C4-2B (cell line): ENCODE measurements at regions not wholly inside any gene's neighbourhood (a gene's known extent, or its start where the extent isn't known, plus 50 kb on each side); places are given as distances from the start of the nearest gene placed in this dataset.
"Not testable (repeated sequence)": the region's sequence is repeated elsewhere in the genome, so short reads cannot be mapped to it uniquely, and the experiment has no call there.

Experiments
- H3K27ac ChIP-seq: fragments of 450-650 bp; 2 replicates; pipeline ENCODE4 v1.5.1; 2017
- CTCF ChIP-seq: fragments of 450-650 bp; conservative IDR thresholded peaks from 2 replicates; pipeline ENCODE4 v1.5.1; 2017; ENCODE audit warnings: mild to moderate bottlenecking
- ZFX ChIP-seq: fragments of 450-650 bp; IDR thresholded peaks from 2 replicates; pipeline ENCODE4 v1.6.1; 2017

GRCh38 chr21:14657241-14658008 is 111.3 kb upstream of the SAMSN1 start:
- H3K27ac ChIP-seq = no peak overlapping the region
- TF ChIP-seq ZFX (no peak), CTCF (no peak)

GRCh38 chr21:14646893-14647292 is 100.8 kb upstream of the SAMSN1 start:
- TF ChIP-seq ZFX (no peak), CTCF (no peak)

GRCh38 chr21:14645702-14646101 is 99.6 kb upstream of the SAMSN1 start:
- TF ChIP-seq CTCF (no peak), ZFX (no peak)
- no peak overlapping the region for H3K27ac ChIP-seq

More at GRCh38 chr21:14646893-14647292, 100.8 kb upstream of the SAMSN1 start:
- no peak overlapping the region for H3K27ac ChIP-seq

- TF ChIP-seq CTCF (no peak), ZFX (no peak)
These were observed 86.2 kb upstream of the SAMSN1 start for GRCh38 chr21:14632359-14632758.

GRCh38 chr21:14630556-14631069 is 84.5 kb upstream of the SAMSN1 start:
- TF ChIP-seq ZFX (no peak), CTCF (no peak)
- H3K27ac ChIP-seq = no peak overlapping the region

More at GRCh38 chr21:14632359-14632758, 86.2 kb upstream of the SAMSN1 start:
- H3K27ac ChIP-seq = no peak overlapping the region

- TF ChIP-seq ZFX = no peak
- TF ChIP-seq CTCF = no peak
- H3K27ac ChIP-seq = no peak overlapping the region
These were observed 83.3 kb upstream of the SAMSN1 start for GRCh38 chr21:14629461-14629860.

GRCh38 chr21:14623079-14623478 is 77.0 kb upstream of the SAMSN1 start:
- H3K27ac ChIP-seq = not testable (repeated sequence)

- TF ChIP-seq CTCF (no peak), ZFX (no peak)
- no peak overlapping the region for H3K27ac ChIP-seq
These were observed 74.0 kb upstream of the SAMSN1 start for GRCh38 chr21:14620152-14620551.
